Esophagus muscularis mucosa (tissue), 4 donors: ENCODE measurements at regions not wholly inside any gene's neighbourhood (a gene's known extent, or its start where the extent isn't known, plus 50 kb on each side); places are given as distances from the start of the nearest gene placed in this dataset.

Source experiments
- DNase-seq: peaks from one replicate; pipeline ENCODE4 v3.0.0-alpha.2; 2017; ENCODE audit errors: extremely low spot score
- H3K27ac ChIP-seq, 4 donors: fragments of 200-600 bp; sonication (generic); replicated peaks in 1 of 4; 1 replicate in 3 of 4; 2 replicates in 1 of 4; pipeline ENCODE4 v1.5.1; 2016 to 2019; ENCODE audit warnings: mild to moderate bottlenecking in 1 of 4
- H3K27me3 ChIP-seq, 4 donors: fragments of 200-600 bp; sonication (generic); one replicate each; pipeline versions ENCODE4 v1.5.1 to v1.6.0; 2016 to 2019
- H3K36me3 ChIP-seq, 4 donors: fragments of 200-600 bp; sonication (generic); one replicate each; pipeline ENCODE4 v1.5.1; 2016 to 2019
- H3K4me1 ChIP-seq, 4 donors: fragments of 200-600 bp; sonication (generic); one replicate each; pipeline ENCODE4 v1.5.1; 2016 to 2019
- H3K4me3 ChIP-seq, 4 donors: fragments of 200-600 bp; sonication (generic); 1 replicate in 2 of 4; 2 replicates in 2 of 4; pipeline ENCODE4 v1.5.1; 2016 to 2019; ENCODE audit warnings: mild to moderate bottlenecking in 4 of 4, moderate library complexity in 1 of 4
- H3K9me3 ChIP-seq, 4 donors: fragments of 200-600 bp; sonication (generic); 1 replicate in 3 of 4; 2 replicates in 1 of 4; pipeline ENCODE4 v1.5.1; 2016 to 2019
- CTCF ChIP-seq, 3 experiments: fragments of 200-600 bp in 2 of 3; fragments of 450-650 bp in 1 of 3; sonication (generic) in 2 of 3; IDR thresholded peaks; one replicate each; pipeline ENCODE4 v1.5.1; 2017 to 2019; ENCODE audit warnings: antibody characterized with exemption in 3 of 3, mild to moderate bottlenecking in 2 of 3, moderate library complexity in 1 of 3
- EP300 ChIP-seq: sonication (generic); formaldehyde crosslinking; IDR thresholded peaks from one replicate; pipeline ENCODE4 v1.6.1; 2017; ENCODE audit warnings: antibody characterized with exemption
- POLR2A ChIP-seq: fragments of 450-650 bp; IDR thresholded peaks from one replicate; pipeline ENCODE4 v1.6.1; 2017; ENCODE audit warnings: antibody characterized with exemption, moderate library complexity, mild to moderate bottlenecking, low read depth
- POLR2AphosphoS5 ChIP-seq, 2 donors: sonication (generic); formaldehyde crosslinking; IDR thresholded peaks; one replicate each; pipeline ENCODE4 v1.6.1; 2017; ENCODE audit warnings: antibody characterized with exemption in 2 of 2
- WGBS: methylation state at CpG from one replicate; pipeline ENCODE4 v1.1.5; 2018; 5-methylcytosine and 5-hydroxymethylcytosine counted together
- intact Hi-C: fragments of 100-400 bp; cut with DNase I; formaldehyde crosslinking; loops from one replicate; pipeline ENCODE4 v1.15.1; 2023

DNA sequence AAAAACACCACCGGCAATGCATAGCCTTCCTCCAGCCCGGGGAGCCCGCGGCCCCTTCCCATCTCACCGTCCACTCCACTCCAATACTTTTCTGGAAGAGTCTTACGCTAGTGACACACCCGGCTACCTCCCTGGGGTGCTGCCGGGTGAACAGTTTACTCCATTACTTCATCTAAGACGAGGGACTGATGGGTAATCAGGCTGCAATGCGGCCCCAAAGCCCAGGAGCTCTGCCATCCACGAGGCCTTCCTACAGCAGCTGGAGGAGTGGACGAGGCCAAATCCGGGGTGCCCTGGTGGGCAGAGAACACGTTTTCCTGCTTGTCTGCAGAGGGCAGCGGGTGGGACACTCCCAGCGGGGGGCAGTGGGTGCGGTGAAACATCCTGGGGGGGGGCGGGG, 356.2 kb upstream of the SHH start:
- Histone ChIP-seq H3K9me3 (no peaks in the 10 kb centered on the region), H3K27ac (no peak overlapping the region), H3K27me3 (peaks cover 0 to 27% (median 0%) of the 10 kb centered on the region in 4 donors), H3K4me3 (no peak overlapping the region), H3K4me1 (no peaks in the 10 kb centered on the region), H3K36me3 (no peaks in the 10 kb centered on the region)
- intact Hi-C loops, result no loop called here
- 80% methylated on average over 13 of the region's 18 CpGs for WGBS
- no peak for TF ChIP-seq CTCF (IDR thresholded peaks at IDR 0.05)
- no peak for TF ChIP-seq POLR2AphosphoS5 (IDR thresholded peaks at IDR 0.05)
- TF ChIP-seq EP300, result no peak
- no peak for DNase-seq

- intact Hi-C loops, result no loop called here
- no peak overlapping the region for H3K4me3 ChIP-seq
- WGBS, result 94% methylated on average over 5 of the region's 5 CpGs
- no peak for TF ChIP-seq EP300
- TF ChIP-seq POLR2A, result no peak
- no peak for TF ChIP-seq CTCF (IDR thresholded peaks at IDR 0.05)
- TF ChIP-seq POLR2AphosphoS5 (IDR thresholded peaks at IDR 0.05), result no peak
- H3K27ac ChIP-seq, result no peak overlapping the region
- no peaks in the 10 kb centered on the region for H3K36me3 ChIP-seq
- no peaks in the 10 kb centered on the region for H3K4me1 ChIP-seq
- peaks cover 0 to 28% (median 0%) of the 10 kb centered on the region in 4 donors for H3K27me3 ChIP-seq
- DNase-seq, result no peak
- no peaks in the 10 kb centered on the region for H3K9me3 ChIP-seq
These were observed 355.7 kb upstream of the SHH start for GRCh38 chr7:156167987-156168386.

- Histone ChIP-seq H3K9me3 (no peaks in the 10 kb centered on the region), H3K27ac (no peak overlapping the region), H3K4me1 (no peaks in the 10 kb centered on the region), H3K27me3 (peaks cover 0 to 32% (median 0%) of the 10 kb centered on the region in 4 donors), H3K36me3 (no peaks in the 10 kb centered on the region), H3K4me3 (no peak overlapping the region)
- DNase-seq, result no peak
- WGBS, result 89% methylated on average over 8 of the region's 10 CpGs
- intact Hi-C loops, result no loop called here
- TF ChIP-seq CTCF (IDR thresholded peaks at IDR 0.05) (no peak), POLR2AphosphoS5 (IDR thresholded peaks at IDR 0.05) (no peak), EP300 (no peak), POLR2A (no peak)
These were observed 355.1 kb upstream of the SHH start for GRCh38 chr7:156167417-156167807.

GRCh38 chr7:156166692-156167416, 354.6 kb upstream of the SHH start:
- Histone ChIP-seq H3K27me3 (peaks cover 0 to 38% (median 0%) of the 10 kb centered on the region in 4 donors), H3K4me1 (no peaks in the 10 kb centered on the region), H3K27ac (no peak overlapping the region), H3K9me3 (no peaks in the 10 kb centered on the region), H3K36me3 (no peaks in the 10 kb centered on the region), H3K4me3 (no peak overlapping the region)
- TF ChIP-seq EP300 (no peak), POLR2A (no peak), POLR2AphosphoS5 (IDR thresholded peaks at IDR 0.05) (no peak), CTCF (IDR thresholded peaks at IDR 0.05) (no peak)
- no peak for DNase-seq
- intact Hi-C loops, result no loop called here
- 90% methylated on average over 12 of the region's 12 CpGs for WGBS

DNA sequence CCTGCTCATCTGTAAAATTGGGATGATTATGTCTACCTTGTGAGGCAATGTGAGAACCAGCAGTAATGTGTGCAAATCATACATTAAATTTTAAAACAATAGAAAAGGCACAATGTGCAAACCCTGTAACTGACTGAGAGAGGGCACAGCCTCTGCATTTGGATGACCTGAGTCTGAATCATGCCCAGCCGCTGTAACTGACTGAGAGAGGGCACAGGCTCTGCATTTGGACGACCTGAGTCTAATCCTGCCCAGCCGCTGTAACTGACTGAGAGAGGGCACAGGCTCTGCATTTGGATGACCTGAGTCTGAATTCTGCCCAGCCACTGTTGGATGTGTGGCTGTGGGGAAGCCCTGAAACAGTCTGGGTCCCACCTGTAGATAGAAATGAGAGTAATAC, 351.5 kb upstream of the SHH start:
- peaks cover 0 to 27% (median 0%) of the 10 kb centered on the region in 4 donors for H3K27me3 ChIP-seq
- no peak overlapping the region for H3K4me3 ChIP-seq
- H3K9me3 ChIP-seq, result no peaks in the 10 kb centered on the region
- no peak for DNase-seq
- intact Hi-C loops, result no loop called here
- WGBS, result 79% methylated on average over 3 of the region's 3 CpGs
- no peaks in the 10 kb centered on the region for H3K36me3 ChIP-seq
- H3K27ac ChIP-seq, result no peak overlapping the region
- H3K4me1 ChIP-seq, result no peaks in the 10 kb centered on the region
- TF ChIP-seq CTCF (IDR thresholded peaks at IDR 0.05), result no peak
- no peak for TF ChIP-seq EP300
- TF ChIP-seq POLR2A, result no peak
- no peak for TF ChIP-seq POLR2AphosphoS5 (IDR thresholded peaks at IDR 0.05)
